Activated naive CD8-positive, alpha-beta T cell treated with anti-CD3 and anti-CD28 coated beads, Interleukin-2, amount 50 U/mL, for 24 hours (primary cell): ENCODE measurements at regions not wholly inside any gene's neighbourhood (a gene's known extent, or its start where the extent isn't known, plus 50 kb on each side); places are given as distances from the start of the nearest gene placed in this dataset.

ENCODE experiments used
- ATAC-seq: fragments of 150-1000 bp; cut with Tn5 transposase; one replicate; pipeline ENCODE4 v1.10.0; 2021
- DNase-seq: peaks from one replicate; pipeline ENCODE4 v3.0.0; 2021
- H3K27ac Mint-ChIP-seq: one replicate; pipeline ENCODE4 v1.8.0; 2021; ENCODE audit warnings: mild to moderate bottlenecking, mixed read lengths
- H3K27me3 Mint-ChIP-seq: one replicate; pipeline ENCODE4 v1.8.0; 2021; ENCODE audit warnings: mixed read lengths
- H3K36me3 Mint-ChIP-seq: one replicate; pipeline ENCODE4 v1.8.0; 2021; ENCODE audit warnings: low read depth, mixed read lengths
- H3K4me1 Mint-ChIP-seq: one replicate; pipeline ENCODE4 v1.8.0; 2021; ENCODE audit warnings: mixed read lengths
- H3K4me3 Mint-ChIP-seq: one replicate; pipeline ENCODE4 v1.8.0; 2021; ENCODE audit warnings: mild to moderate bottlenecking, moderate library complexity, mixed read lengths
- H3K9me3 Mint-ChIP-seq: one replicate; pipeline ENCODE4 v1.8.0; 2021; ENCODE audit warnings: mixed read lengths

DNA sequence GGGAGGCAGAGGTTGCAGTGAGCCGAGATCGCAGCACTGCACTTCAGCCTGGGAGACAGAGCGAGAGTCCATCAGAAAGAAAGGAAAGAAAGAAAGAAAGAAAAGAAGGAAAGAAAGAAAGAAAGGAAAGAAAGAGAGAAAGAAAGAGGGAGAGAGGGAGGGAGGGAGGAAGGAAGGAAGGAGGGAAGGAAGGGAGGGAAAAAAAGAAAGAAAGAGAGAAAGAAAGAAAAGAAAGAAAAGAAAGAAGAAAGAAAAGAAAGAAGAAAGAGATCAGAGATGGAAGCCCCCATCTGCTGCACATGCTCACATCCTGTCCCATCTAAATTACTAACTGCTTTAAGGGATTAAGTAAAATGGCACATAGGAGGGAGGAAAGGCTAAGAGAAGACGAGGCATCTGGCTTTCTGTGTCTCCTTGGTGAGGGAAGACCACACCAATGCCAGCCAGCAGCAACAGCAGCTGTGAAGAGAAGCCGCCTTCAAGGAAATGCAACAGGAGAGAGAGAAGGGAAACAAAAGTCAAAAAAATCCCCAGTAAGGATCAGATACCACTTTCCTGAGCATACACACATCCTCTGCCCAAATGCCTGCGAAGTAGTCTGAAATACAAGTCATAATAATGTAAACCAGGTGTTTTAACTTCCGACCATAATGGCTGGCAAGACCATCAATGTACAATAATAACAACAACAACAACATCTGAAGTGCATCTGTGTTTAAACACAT lies 300.2 kb upstream of the JARID2 start:
- Mint-ChIP-seq H3K9me3 (no peaks in the 10 kb centered on the region), H3K27ac (no peak overlapping the region), H3K36me3 (no peaks in the 10 kb centered on the region), H3K27me3 (no peaks in the 10 kb centered on the region), H3K4me1 (peaks cover 2% of the 10 kb centered on the region), H3K4me3 (no peak overlapping the region)
- DNase-seq (no peak), ATAC-seq (no peak)

- ATAC-seq = no peak
- DNase-seq = no peak
- Mint-ChIP-seq H3K4me1 (peaks cover 2% of the 10 kb centered on the region), H3K27me3 (no peaks in the 10 kb centered on the region), H3K27ac (no peak overlapping the region), H3K36me3 (no peaks in the 10 kb centered on the region), H3K9me3 (no peaks in the 10 kb centered on the region), H3K4me3 (no peak overlapping the region)
These were observed 299.1 kb upstream of the JARID2 start for GRCh38 chr6:14946753-14947152.

DNA sequence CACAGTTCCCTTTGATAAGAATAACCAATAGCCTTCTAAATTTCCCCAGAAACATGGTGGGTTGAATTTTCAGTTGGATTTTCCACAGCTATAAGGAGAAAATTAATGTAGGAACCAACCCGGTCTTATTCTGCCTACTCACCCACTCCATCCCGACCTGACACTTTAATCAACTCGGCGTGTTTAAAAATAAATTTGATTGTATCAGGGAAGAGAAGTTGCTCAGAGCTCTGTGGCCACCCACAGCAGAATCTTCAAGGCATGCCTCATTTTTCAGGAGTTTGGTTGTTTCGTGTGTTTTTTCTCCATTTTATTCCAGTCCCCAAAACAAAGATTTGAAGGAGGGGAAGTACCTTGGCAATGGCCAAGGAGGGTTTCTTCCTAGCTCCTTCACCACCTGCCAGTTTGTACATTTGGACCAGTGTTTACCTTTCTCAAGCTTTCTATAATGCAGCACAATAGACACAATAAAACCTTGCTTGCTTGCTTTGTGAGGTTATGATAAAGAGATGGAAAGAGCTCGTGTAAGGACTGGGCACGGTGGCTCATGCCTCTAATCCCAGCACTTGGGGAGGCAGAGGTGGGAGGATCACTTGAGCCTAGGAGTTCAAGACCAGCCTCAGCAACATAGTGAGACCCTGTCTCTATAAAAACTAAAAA lies 297.2 kb upstream of the JARID2 start:
- Mint-ChIP-seq H3K9me3 (no peaks in the 10 kb centered on the region), H3K36me3 (no peaks in the 10 kb centered on the region), H3K4me1 (peaks cover 4% of the 10 kb centered on the region), H3K4me3 (no peak overlapping the region), H3K27ac (no peak overlapping the region), H3K27me3 (no peaks in the 10 kb centered on the region)
- DNase-seq = no peak
- ATAC-seq = no peak

DNA sequence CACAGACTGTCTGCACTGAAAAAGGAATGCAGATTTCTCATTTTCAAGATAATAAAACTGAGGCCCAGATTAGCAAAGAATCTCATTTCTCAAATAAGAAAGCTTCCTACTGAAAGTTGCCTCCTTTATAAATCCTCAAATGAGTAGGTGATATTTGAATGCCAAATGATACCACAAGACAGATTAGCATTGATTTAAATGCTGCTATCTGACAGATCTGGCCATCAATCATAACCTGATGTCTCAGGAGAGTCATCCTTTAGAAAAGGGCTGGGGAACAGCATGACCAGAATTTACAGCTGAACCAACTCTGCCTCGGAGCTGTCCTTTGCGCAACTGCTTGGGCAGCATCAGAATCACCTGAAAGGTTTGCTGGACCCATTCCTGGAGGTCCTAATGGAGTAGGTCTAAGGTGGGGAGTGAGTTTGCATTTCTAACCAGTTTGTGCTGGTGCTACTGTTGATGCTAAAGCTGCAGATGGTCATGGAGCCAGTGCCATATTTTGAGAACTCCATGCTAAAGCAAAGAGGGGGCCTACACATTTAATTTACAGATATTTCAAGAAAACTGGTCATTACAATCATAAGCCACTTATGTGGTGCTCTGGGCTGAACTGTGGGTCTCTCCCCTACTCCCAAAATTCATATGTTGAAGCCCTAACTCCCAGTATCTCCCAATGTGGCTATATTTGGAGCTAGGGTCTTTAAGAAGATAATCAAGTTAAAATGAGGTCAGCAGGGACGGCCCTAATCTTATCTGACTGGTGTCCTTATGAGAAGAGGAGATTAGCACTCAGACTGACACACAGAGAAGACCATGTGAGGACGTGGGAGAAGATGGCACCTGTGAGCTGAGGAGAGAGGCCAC lies 295.5 kb upstream of the JARID2 start:
- no peak for ATAC-seq
- no peaks in the 10 kb centered on the region for H3K27me3 Mint-ChIP-seq
- H3K4me3 Mint-ChIP-seq = no peak overlapping the region
- no peaks in the 10 kb centered on the region for H3K9me3 Mint-ChIP-seq
- DNase-seq = no peak
- peaks cover 6% of the 10 kb centered on the region for H3K4me1 Mint-ChIP-seq
- H3K27ac Mint-ChIP-seq = no peak overlapping the region
- H3K36me3 Mint-ChIP-seq = peaks cover 4% of the 10 kb centered on the region

GRCh38 chr6:14950970-14951276 lies 294.9 kb upstream of the JARID2 start:
- no peak for ATAC-seq
- H3K9me3 Mint-ChIP-seq = no peaks in the 10 kb centered on the region

DNA sequence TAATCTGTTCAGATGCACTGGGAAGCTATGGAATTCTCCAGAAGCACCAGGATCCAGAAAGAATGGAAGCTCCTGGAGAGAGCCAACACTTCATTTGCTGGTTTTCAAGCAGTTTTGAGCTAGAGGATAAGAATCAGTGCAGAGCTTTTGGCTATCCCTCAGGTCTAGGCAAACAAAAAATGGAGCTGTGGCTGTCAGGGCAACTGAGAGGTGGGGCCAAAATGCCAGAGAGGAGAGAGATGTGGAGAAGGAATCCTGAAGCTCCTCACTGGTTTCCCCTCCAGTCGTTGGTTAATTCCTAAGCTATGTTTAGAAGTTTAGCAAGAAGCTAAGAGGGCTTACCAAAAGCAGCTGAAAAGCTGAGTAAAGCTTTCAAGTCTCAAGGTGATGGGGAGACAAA lies 294.2 kb upstream of the JARID2 start:
- Mint-ChIP-seq H3K9me3 (no peaks in the 10 kb centered on the region), H3K27ac (no peak overlapping the region), H3K36me3 (peaks cover 7% of the 10 kb centered on the region), H3K4me3 (no peak overlapping the region), H3K27me3 (no peaks in the 10 kb centered on the region), H3K4me1 (peaks cover 6% of the 10 kb centered on the region)
- no peak for DNase-seq
- ATAC-seq = no peak

More at GRCh38 chr6:14950970-14951276, 294.9 kb upstream of the JARID2 start:
- H3K36me3 Mint-ChIP-seq = peaks cover 4% of the 10 kb centered on the region
- no peak overlapping the region for H3K4me3 Mint-ChIP-seq
- peaks cover 6% of the 10 kb centered on the region for H3K4me1 Mint-ChIP-seq
- H3K27me3 Mint-ChIP-seq = no peaks in the 10 kb centered on the region
- no peak for DNase-seq
- no peak overlapping the region for H3K27ac Mint-ChIP-seq

- DNase-seq = no peak
- H3K36me3 Mint-ChIP-seq = peaks cover 7% of the 10 kb centered on the region
- no peak overlapping the region for H3K27ac Mint-ChIP-seq
- ATAC-seq = no peak
- H3K27me3 Mint-ChIP-seq = no peaks in the 10 kb centered on the region
- H3K4me3 Mint-ChIP-seq = no peak overlapping the region
- no peaks in the 10 kb centered on the region for H3K9me3 Mint-ChIP-seq
- peaks cover 6% of the 10 kb centered on the region for H3K4me1 Mint-ChIP-seq
These were observed 292.0 kb upstream of the JARID2 start for GRCh38 chr6:14953836-14954235.

GRCh38 chr6:14957355-14958059 lies 288.4 kb upstream of the JARID2 start:
- Mint-ChIP-seq H3K27me3 (no peaks in the 10 kb centered on the region), H3K9me3 (no peaks in the 10 kb centered on the region), H3K4me1 (peaks cover 4% of the 10 kb centered on the region), H3K4me3 (no peak overlapping the region), H3K27ac (no peak overlapping the region), H3K36me3 (peaks cover 7% of the 10 kb centered on the region)
- DNase-seq = no peak
- no peak for ATAC-seq

DNA sequence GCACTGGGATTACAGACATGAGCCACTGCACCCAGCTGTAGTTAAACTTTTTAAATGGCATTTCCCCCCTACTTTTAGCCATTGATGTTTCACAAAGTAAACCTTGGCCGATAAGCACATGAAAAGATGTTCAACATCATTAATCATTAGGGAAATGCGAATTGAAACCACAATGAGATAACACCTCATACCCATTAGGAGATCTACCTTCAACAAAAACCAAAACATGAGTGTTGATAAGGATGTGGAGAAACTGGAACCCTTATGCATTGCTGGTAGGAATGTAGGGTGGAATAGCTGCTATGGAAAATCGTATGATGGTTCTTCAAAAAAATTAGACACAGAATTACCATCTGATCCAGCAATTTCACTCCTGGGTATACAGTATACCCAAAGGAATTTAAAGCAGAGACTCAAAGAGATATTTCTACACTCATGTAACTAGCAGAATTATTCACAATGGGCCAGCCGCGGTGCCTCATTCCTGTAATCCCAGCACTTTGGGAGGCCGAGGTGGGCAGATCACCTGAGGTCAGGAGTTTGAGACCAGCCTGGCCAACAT lies 286.5 kb upstream of the JARID2 start:
- no peak overlapping the region for H3K27ac Mint-ChIP-seq
- ATAC-seq = no peak
- H3K4me3 Mint-ChIP-seq = no peak overlapping the region
- no peak for DNase-seq
- H3K36me3 Mint-ChIP-seq = peaks cover 7% of the 10 kb centered on the region
- no peaks in the 10 kb centered on the region for H3K4me1 Mint-ChIP-seq
- no peaks in the 10 kb centered on the region for H3K9me3 Mint-ChIP-seq
- no peaks in the 10 kb centered on the region for H3K27me3 Mint-ChIP-seq

DNA sequence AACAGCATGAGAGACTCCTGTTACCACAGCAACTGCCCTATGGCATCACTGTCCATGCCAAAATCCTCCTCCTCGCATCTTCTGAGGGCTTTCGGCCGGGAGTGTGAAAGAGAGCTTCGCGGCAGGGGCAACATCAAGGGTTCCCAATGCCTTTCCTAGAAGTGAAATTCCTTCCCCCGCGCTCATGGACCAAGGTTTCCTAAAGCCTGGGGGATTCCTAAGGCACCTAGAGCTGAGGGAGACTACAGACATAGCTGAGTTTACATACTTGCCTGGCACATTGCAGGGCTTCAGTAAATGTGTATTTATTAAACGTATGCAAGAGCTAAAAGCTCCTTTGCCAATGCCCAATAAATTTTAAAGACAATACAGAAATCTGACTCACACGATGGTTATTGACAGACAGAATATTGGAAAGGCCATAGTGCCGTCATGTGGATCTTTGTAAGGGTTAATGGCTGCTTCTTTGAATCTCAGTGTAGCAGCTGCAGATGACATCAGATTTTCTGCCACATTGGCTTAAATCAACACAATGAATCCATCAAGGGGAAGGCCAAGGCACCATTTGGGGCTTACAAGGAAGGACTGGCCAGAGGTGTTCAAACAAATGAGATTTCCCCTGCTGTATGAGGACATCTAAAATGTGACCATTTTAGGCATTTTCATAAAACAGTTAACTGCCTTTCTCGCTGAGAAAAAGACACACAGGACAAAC lies 281.2 kb upstream of the JARID2 start:
- no peaks in the 10 kb centered on the region for H3K4me1 Mint-ChIP-seq
- H3K9me3 Mint-ChIP-seq = peaks cover 3% of the 10 kb centered on the region
- H3K27ac Mint-ChIP-seq = no peak overlapping the region
- DNase-seq = no peak
- no peaks in the 10 kb centered on the region for H3K36me3 Mint-ChIP-seq
- ATAC-seq = no peak
- no peaks in the 10 kb centered on the region for H3K27me3 Mint-ChIP-seq
- H3K4me3 Mint-ChIP-seq = no peak overlapping the region

DNA sequence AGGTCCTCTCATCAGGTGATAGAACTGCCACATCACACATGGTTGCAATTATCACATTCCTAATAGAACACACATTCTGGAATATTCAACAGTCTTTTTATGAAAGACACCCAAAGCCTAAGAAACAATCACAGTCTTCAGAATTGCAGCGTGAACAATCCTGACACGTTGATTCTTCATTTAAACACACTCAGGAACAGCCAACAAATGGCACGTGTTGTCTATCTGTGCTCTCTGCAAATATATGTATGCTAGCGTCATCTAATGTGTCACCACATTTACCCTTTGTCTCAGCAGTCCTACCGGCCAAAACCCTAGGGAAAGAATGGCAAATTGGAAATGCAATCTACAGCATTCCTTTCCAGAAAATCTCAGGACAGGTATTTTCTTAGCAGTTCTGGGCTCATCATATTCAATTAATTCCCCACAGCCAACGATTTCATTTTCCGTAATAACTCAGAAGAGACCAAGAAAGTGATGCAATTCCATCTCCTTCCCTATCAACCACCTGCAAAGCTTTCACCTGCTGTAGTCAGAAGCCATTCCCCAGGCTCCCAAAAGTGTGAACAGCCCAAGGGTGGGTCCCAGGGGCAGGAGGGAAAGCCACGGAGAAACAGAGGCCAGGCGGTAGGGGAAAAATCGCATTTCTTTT lies 280.3 kb upstream of the JARID2 start:
- DNase-seq (no peak), ATAC-seq (no peak)
- H3K27me3 Mint-ChIP-seq = no peaks in the 10 kb centered on the region
- H3K4me1 Mint-ChIP-seq = no peaks in the 10 kb centered on the region
- peaks cover 3% of the 10 kb centered on the region for H3K9me3 Mint-ChIP-seq
- no peaks in the 10 kb centered on the region for H3K36me3 Mint-ChIP-seq
- no peak overlapping the region for H3K27ac Mint-ChIP-seq
- H3K4me3 Mint-ChIP-seq = no peak overlapping the region

GRCh38 chr6:14966096-14966905 lies 279.6 kb upstream of the JARID2 start:
- H3K4me3 Mint-ChIP-seq = no peak overlapping the region
- ATAC-seq = no peak

More at GRCh38 chr6:14966096-14966905, 279.6 kb upstream of the JARID2 start:
- H3K27ac Mint-ChIP-seq = no peak overlapping the region
- no peaks in the 10 kb centered on the region for H3K4me1 Mint-ChIP-seq
- DNase-seq = no peak
- peaks cover 3% of the 10 kb centered on the region for H3K9me3 Mint-ChIP-seq
- no peaks in the 10 kb centered on the region for H3K27me3 Mint-ChIP-seq
- H3K36me3 Mint-ChIP-seq = no peaks in the 10 kb centered on the region
